NCI-H146 treated with DMSO at 0.1 percent for 48 hours (cell line): ENCODE measurements at regions not wholly inside any gene's neighbourhood (a gene's known extent, or its start where the extent isn't known, plus 50 kb on each side); places are given as distances from the start of the nearest gene placed in this dataset.

Experiments used
- DNase-seq: peaks from one replicate; lab custom pipeline; 2025; ENCODE audit not compliant: unreplicated experiment; lab: John Stamatoyannopoulos, UW

DNA sequence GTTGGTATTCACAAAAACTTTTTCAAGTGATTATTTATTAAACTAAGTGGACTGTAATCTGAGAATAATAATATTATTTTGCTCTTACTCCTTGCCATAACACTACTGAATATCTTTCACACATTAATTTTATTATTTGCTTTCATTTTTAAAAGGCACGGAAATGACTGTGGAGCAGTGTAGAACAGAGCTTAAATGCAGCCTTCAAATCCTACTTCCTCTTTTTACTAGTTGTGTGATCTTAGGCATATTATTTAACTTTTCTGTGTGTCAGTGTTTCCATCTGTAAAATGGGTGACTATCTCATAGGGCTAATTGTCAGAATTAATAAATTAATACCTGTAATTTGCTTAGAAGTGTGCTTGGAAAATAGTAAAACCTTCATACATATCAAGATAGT is 55.5 kb upstream of the SLC8A1 start:
- no peak for DNase-seq

DNA sequence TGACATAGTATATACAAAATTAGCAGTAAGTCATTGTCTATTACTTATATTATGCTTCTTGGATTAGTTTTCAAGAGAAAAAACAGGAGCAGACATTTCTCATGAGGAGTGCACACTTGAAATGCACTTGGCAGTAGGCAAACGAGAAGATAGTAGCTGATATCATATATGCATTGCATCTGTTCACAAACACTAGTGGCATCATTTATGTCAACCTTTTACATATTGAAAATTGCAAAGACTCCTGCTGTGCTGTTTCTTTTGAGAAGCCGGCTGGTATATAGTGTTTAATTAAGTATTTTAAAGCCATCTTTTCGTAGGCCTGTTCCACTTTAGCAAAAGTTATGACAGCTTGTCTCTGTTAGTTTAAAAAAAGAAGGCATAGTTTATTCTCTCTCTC is 58.4 kb upstream of the SLC8A1 start:
- DNase-seq, result no peak

DNA sequence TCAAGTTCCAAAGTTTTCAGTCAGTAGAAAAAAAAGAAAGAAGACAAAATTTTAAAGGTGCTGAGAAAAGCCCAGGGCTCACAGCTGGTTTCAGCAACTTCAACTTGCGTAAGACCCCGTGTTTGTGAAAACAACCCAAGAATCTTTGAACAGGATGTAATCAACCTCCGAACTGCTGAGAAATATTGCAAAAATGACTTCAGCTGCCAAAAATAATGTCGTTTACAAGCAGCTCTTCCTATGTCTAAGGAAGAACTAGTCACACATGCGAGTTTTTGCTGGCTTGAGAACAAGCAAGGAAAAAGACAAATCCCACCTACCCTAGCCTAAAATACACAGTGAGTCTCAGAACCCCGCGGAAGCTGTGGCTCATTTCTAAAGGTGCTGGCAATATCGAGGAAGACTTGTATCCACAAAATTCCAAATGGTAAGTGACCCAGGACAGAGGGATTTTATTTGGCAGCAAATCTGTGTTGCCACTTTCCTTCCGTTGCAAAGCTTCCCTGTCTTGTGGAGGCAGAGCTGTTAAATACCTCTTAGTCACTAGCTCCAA is 59.8 kb upstream of the SLC8A1 start:
- no peak for DNase-seq

DNA sequence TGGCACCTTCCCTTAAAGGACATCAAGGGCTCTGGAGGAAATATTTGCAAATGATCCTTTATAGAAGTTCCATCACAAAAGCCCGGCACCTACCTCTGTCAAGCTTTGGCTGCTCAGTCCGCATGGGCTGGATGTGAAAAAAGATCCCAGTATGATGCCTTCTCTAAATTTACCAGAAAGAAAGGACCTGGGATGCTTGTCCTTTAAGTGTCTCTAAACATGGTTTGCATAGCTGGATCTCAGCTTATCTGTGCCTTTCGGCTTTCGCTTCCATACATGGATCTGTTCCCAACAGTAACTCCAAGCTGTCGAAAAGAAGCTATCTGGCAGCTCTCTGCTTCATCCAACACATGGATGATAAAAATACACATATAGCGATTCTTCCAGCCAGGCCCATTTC is 60.4 kb upstream of the SLC8A1 start:
- no peak for DNase-seq

DNA sequence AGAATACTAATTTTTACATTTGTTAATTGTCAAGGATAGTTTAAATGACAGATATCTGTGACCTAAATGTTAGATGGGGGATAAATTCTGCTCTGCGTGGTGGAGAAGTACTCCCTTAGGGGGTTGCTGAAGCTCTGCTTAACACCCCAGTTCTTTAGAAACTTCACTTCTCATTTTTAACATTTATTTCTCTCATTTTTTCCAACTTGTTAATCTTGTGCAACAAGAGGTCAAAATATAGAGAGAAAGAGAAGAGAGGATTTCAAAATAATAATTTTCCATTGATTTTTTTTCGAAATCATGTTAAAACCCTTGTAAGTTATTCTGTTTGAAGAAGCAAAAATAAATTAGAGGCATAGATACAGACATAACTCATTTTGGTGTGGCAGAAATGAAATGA is 61.3 kb upstream of the SLC8A1 start:
- no peak for DNase-seq

DNA sequence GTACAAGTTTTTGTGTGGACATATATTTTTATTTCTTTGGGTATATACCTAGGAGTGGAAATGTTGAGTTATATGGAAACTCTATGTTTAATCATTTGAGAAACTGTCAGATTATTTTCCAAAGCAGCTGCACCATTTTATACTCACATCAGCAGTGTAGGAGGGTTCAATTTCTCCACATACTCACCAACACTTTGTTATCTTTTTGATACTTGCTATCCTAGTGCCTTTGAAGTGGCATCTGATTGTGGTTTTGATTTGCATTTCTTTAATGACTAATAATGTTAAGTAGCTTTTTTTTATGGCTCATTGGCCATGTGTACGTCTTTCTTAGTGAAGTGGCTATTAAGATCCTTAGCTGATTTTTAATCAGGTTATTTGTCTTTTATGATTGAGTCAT is 64.7 kb upstream of the SLC8A1 start:
- DNase-seq, result no peak

DNA sequence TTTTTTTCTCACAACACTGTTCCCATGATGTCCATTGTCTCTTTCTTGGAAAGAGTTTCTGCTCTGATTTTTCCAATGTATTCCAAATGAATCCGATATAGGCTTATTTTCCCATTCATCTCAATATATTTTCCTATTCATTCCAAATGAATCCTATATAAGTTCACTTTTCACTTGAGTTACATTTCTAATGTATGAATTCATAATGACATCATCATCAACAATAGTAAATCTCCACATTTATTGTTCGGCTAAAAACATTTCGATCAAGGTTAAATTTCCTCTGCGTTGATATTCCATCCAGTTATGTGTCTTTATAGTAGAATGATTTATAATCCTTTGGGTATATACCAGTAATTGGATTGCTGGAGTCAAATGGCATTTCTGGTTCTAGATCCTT is 76.7 kb upstream of the SLC8A1 start:
- DNase-seq, result no peak

DNA sequence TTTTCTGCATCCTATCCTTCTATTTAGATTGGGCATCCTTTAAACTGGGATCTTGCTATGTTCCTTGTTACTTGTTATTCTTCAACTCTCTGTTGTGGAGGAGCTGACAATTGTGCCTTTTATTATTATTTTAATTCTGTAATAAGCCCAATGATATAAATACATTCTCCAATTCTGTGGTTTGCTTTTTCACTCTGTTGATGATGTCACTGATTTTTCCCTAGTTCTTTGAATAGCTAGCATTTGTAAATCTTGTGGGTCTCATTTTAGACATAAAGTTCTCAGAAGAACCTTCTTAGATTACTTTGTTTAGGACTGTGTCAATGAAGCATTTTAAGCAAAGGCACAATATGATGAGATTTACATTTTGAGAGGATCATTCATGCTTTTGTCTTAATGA is 79.5 kb upstream of the SLC8A1 start:
- no peak for DNase-seq

DNA sequence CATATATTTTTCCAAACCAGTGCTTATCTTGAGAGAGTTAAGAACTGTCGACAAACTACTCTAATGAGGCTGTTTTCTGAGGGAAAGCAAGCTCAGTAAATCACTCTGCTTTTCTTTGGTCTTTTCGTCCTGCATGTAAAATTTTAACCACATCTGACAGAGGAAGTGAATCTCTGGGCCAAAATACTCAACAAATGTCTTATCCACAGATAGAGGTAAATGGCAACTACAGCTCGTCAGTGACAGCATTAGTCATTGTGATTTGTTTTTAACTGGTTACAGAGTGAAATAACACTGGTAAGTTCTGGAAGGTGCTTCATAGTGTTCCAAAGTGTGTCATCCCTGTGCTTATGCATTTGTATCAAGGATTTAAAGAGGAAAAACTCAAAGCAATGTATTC is 82.6 kb upstream of the SLC8A1 start:
- DNase-seq, result no peak

DNA sequence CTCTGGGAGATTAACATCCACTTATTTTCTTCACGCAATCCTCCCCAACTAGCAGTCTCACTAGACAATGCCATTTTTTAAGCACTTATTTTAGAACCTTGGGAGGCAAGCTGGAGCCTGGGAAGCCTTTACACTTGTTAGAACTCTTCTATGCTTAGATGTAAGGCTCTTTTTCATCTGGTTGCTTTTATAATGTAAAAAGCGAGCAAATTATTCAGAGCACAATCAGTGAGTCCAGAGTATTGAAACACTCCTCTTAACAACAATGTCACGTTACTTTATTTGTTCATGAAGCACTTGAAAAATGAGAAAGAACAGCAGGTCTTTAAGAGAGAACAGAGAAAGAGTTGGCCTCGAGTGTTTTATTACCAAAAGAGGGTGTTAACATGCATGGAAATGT is 84.1 kb upstream of the SLC8A1 start:
- DNase-seq, result no peak

DNA sequence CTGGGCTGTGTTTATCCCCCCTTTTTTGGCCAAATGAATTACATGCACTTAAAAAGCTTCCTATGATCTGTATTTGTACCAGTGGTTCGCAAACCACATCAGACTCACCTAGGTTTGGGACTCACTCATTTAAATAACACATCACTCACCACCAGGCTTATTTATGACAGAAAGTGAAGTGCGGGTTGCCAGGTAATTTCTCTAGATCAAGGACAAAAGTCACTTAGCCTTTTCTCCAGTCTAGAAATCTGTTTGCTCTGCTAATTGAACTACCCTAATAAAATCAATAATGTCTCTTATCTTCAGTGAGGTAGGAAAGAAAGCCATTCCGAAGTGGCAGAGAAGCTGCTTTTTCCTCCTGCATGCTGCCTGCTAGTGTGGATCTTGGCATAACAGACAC is 88.1 kb upstream of the SLC8A1 start:
- peak; percentile 81 for DNase-seq

DNA sequence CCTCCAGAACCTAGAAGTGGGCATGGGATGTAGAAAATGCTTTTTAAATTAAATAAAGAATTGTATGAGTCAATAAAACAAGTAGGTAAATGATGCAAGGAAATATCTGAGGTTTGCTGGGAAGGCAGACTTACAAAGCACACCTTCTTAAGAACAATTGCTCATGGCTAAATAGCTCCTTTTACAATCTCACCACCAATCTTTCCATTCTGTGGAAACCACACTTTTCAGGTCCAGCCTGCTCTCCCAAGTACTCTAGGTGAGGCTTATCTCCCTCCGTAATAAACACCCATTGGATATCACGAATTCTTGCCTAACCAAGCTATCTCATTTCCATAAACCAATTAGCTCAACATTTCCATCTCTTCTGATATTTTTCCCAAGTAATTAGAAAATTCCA is 91.5 kb upstream of the SLC8A1 start:
- no peak for DNase-seq

DNA sequence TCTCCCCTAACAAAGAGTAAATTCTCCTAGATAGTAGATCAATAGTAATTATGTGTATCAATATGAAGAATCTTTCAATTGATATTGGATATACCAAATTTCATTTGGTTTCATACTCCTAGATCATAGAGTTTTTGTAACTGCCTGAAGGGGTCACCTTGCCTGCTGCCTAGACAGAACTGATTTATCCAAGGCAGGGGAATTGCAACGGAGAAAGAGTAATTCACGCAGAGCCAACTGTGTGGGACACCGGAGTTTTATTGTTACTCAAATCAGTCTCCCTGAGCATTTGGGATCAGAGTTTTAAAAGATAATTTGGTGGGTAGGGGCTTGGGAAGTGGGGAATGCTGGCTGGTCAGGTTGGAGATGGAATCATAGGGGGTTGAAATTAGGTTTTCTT is 92.2 kb upstream of the SLC8A1 start:
- no peak for DNase-seq

DNA sequence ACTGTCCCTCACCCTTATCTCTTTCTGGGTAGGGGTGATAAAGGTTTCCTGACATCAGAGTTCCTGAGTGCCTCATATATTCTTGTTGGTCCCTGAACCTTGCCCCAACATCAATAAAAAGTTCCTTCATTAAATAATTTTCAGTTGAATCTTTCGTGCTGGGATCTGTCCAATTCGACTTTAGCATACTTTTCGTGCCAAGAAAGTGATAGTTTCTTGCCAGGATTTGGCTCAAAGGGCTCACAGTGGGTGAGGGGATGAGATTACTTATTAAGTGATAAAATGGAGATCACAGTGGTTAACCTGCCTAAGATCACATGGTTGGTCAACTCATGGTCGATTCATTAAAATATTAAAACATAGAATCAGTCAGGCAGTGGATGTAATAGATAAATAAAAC is 93.8 kb upstream of the SLC8A1 start:
- no peak for DNase-seq

DNA sequence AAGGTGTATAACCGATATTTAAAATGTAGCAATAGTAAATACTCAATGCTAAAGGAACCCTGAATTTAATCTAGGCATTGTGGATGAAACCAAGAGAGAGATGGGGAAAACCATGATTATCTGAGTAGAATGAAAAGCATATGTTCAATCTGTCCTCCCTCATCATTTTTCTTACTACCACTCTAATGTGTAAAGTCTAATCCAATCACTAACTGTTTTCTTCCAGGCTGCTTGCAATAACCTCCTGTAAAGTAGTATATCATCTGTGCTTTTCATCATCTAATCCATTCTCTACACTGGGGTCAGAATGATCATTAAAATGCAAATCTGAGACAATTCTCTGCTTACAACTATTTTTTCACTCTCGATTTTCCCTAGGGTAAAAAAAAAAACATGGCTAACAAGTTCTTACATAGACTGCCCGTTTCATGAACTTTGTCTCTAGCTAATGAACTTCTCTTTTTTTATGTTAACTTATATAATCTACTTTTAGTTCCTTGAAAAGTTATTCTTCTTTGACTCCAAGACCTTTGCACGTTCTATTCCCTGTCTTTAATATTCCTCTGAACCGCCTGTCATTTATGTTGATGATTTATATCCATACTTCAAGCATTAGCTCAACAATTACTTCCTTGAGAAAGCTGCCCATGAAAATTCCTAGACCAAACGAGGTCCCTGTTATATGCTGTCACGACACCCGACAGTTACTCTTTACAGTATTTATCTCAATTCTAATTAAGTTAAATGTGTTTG is 94.7 kb upstream of the SLC8A1 start:
- DNase-seq, result no peak

DNA sequence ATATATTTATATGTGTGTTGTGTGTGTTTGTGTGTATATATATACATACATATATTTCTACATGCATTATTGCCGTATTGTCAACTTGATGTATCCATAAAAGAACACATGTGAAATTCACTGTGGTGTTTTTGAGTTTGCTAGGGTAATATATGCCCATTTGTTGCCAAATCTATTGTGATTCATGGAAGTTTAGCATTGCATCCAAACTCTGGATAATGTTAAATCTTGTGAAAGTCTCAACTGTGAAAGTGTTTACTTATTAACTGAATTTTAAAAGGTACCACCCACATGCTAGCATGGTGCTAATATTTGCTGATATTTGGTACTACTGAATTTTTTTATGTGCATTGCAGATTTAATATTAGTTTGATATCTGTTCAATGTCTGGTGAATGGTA is 96.6 kb upstream of the SLC8A1 start:
- DNase-seq, result no peak

DNA sequence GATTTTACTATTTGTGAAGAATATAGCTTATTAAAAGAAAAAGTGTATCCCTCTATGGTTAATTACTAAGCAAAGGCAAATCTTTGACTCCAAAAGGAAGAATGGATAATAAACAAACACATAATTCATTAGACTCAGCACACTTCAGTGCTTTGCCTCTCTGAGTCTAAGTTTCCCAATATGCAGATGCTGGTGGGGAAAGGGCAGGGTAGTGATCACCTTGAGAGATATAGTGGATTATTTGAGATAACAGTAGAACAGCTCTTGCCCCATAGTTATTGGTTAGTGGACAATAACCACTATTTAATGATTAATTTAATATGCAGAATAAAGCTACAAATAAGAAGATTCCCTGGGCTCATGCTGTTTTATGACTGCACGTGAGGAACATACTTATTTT is 98.2 kb upstream of the SLC8A1 start:
- DNase-seq, result peak; percentile 16

DNA sequence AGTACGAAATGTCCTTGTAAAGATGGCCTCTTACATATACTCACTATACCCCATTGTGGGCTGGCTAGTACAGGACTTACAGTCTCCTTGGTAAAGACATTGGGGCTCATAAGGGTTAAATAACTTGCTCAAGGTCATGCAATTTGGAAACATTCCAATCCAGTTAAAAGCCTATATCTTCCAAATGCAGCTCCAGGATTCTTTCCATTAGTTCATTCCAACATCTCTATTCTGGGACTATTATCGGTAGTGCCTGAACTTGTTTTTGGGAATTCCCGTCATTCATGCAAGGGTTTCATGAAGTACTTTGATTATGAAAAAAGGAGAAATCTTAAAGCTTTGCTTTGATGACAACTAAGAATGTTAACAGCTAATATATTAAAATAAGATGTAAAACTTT is 99.2 kb upstream of the SLC8A1 start:
- no peak for DNase-seq

DNA sequence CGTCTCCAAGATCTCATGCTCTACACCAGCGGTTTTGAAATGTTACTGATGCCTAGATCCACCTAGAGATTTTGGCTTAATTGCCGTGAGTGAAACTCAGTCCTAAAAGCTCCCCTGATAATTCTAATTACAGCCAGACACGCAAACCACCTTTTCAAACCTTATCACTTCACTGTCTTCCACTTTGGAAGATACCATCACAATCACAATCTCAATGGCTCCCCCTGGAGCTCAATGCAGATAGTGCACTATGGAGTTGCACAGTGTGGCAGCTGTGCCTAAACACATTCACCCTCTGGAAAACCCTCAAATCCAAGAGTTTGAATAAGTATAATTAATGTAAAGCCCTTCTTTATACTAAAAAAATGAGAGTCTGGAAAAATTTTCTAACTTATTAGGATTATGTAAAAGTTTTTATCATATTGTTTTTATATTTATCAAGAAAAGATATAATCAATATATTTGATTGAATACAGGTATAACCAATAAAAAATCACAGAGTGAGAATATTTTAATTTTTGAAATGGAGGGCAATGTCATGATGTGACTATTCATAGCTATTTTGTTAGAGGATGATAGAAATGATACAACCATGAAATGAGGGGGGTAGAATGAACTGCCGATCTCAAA is 102.9 kb upstream of the SLC8A1 start:
- DNase-seq, result peak; percentile 76

DNA sequence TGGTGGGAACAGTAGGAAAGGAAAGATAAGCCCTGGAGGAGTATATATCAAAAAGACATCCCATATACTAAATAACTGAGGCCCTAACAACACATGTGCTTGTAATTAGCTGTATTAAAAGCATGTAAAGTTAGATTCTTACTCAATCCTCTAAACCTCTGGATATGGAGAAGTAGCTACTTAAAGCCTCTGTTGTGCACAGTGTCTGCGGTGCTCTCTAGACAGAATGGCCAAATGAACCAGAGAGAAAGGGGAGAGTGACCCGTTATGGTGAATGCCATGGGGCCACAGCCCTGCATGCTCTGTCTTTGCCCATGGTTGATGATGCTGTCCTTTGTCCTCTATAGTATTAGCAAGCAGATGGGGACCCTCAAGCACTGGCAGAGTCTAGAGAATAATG is 104.4 kb upstream of the SLC8A1 start:
- no peak for DNase-seq

DNA sequence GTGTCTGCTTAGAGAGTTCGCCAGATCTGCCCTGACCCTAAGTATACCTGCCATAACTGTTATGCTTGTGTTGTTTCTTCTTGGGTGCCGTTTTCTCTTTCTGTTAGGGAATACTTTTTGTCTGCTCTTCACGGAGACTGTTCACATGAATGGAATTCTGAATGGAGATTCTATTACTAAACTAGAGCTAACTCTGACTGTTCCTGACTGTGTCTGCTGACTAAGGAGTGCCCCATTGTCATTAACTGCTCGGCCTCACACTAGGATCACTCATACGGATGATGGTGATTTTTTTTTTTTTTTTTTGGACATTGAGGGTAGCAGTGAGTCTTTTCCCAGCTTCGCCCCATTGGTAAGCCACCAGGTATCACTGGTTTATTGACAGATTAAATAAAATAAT is 104.8 kb upstream of the SLC8A1 start:
- no peak for DNase-seq

DNA sequence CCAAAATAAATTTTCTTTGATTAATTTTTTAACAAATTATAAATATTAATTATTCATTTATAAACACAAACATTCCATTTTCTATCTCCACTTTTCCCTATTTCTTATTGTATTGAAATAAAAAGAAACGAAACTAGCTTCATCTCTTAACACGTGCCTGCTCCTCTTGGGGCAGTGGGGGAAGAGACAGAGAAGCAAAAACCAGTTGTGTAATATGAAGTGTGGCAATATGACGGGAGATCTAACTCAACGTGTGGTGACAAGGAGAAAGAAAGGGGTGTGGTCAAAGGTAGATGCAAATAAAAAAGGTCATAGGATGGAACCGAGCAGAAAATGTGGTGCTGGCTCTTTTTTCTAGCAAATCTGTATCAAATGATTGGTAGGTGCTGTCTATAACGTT is 106.9 kb upstream of the SLC8A1 start:
- DNase-seq, result no peak

DNA sequence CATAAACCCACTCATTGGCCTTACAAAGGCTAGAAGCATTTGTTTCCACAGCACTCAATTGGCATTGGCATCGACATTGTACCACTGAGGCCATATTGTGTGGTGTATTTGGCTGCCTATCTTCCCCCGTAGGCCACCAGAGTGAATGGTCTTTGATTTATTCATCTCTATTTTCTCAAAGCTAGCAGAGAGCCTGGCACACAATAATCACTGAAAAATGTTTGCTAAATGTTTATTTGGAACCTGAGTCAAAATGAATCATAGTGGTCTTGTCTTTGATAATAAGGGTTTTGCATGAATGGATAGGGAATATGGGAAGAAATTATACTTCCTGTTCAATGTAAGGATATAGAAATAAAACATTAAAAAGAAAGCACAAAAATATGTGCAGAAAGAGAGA is 107.3 kb upstream of the SLC8A1 start:
- no peak for DNase-seq
